DMS53 treated with DMSO at 0.1 percent for 48 hours (cell line): ENCODE measurements at regions not wholly inside any gene's neighbourhood (a gene's known extent, or its start where the extent isn't known, plus 50 kb on each side); places are given as distances from the start of the nearest gene placed in this dataset.

Source experiments
- DNase-seq: peaks from one replicate; lab custom pipeline; 2025; ENCODE audit not compliant: unreplicated experiment; lab: John Stamatoyannopoulos, UW

DNA sequence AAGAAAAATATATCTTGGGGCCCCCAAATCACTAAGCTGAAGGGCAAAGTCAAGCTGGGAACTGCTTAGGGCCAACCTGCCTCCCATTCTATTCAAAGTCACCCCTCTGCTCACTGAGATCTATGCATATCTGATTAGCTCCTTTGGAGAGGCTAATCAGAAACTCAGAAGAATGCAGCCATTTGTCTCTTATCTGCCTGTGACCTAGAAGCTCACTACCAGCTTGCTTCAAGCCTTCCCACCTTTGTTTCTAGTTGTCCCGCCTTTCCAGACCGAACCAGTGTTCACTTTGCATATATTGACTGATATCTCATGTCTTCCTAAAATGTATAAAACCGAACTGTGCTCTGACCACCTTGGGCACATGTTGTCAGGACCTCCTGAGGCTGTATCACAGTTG, 479.4 kb downstream of the METTL4 start:
- no peak for DNase-seq

DNA sequence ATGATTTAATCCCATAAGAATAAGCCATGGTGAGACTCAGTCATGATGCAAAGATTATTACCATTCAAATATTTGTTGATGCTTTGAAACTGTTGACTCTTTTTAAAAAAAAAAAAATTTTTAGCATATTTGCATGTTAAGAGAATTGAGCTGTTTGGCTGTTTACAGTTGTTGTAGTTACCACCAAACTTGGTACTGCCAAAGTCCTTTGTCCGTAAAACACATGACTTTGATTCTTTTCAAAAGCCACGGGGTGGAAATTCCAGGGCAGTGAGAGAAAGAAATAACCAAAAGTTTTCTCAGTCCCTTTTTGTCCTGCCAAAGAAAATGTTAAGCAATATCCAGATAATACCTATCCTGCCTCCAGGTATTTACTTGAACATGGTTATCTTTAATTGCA, 474.8 kb downstream of the METTL4 start:
- DNase-seq = no peak

DNA sequence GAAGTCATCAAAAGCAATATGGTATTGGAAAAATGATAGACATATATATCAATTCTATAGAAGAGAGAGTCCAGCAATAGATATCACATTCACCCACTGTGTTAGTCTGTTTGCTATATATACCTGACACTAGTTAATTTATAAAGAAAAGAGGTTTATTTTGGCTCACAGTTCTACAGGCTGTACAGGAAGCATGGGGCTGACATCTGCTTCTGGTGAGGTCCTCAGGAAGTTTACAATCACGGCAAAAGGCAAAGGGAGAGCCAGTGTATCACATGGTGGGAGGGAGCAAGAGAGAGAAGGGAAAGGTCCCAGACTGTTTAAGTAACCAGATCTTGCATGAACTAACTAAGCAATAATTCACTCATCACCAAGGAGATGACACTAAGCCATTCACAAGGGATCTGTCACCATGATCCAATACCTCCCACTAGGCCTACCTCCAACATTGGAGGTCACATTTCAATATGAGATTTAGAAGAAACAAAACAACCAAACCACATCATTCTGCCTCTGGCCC, 470.6 kb downstream of the METTL4 start:
- no peak for DNase-seq

DNA sequence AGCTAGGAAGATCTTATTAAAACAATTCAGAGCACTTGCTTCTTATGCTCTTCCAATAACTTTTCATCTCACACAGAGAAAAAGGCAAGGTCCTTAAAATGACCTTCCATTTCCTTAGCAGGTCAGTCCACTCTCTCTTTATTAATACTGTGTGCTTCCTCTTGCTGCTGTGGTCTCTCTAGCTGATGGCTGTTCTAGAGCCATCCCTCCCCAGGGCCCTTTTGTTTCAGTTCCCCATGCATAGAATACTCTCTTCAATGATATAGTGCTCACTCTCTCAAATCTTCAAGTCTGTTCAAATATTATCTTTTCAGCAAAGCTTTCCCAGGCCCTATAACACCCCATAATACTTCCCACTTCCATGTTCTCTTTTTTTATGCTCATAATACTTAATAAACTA, 469.3 kb downstream of the METTL4 start:
- DNase-seq = no peak

DNA sequence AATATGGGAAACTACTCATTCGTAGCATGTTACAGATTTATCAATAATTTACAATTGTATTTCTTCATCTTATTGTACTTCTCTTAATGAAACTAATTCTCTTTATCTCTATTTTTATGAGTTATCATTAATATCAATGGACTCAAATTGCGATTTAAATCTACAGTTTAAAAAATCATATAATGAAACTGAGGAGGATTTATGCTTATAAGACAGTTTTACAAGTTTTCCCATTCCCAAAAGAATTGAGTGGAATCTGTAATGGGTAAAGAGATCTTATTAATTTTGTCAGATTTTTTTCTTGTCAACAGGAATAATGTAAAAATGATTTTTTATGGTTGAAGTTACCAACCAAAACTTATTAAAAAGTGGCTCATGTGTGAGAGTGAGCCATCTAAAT, 468.0 kb downstream of the METTL4 start:
- no peak for DNase-seq

DNA sequence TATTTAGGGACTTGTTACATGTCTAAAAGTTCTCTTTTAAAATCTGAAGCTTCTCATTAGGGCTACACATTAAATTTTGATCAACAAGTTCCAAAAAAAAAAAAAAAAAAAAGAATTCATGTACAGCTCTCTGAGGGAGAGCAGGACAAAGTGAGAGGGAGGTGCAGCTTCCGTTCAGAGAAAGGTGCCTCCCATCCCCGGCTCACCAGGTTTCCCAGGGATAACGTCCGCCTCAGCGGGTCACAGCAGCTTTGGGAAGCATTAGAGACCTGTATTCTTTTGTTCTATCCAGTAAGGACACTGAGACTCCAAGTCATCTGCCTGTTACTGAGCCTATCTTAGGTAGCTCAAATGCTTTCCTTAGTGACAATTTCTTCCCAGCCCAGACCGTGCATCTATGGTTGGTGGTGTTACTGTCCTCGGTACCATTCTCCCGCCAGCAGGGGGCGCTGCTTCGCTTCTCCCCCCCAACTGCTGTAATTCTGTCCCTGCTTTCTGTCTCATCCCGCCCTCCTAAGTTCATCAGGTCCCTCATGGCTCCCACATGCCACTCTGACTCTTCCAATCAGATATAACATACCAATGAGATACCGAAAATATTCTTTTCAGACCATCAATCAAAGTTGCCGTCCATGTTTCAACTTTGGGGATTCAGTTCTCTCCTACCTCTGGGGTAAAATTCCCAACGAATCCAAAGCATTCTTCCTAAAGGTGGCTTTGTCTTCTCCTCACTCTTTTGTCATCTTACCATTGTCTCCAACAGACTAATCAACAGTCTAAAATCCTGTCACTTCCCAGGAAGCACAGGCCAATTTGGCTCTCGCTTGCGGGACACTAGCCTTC, 466.5 kb downstream of the METTL4 start:
- DNase-seq = peak; percentile 67

DNA sequence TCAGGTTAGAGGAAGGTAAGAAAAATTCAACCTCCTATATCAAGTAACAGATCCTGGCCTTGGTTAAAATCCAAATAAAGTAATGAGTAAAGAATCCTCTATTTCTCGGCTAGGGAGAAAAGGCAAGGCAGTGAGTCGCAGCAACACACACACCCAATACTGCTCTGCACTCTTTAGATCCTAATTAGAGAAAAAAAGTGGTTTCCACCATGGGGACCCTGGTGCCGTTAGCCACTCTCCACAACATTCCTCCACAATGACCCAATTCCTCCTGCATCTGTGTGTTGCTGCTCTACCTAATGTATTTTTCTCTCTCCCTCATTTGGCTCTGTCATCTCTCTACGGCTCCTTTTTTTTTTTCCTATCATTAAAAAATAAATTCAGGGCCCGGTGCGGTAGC, 462.7 kb downstream of the METTL4 start:
- DNase-seq = no peak

DNA sequence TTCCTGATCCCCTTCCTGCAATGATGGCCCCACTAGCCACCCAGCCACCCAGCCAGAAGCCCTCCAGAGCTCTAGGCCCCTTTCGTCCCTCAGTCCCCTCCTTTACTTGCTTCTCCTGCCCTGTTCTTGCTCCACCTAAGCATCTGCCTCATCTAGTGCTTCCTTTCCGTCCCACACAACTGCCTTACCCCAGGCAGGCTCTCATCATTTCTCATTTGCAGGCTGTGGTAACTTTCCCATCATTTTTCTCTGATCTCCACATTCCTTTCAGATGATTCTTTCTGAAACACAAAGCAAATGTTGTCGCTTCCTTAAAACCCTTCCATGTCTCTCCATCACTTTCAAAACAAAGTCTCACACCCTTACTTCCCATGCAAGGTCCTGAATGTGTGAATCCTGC, 459.8 kb downstream of the METTL4 start:
- DNase-seq = no peak

DNA sequence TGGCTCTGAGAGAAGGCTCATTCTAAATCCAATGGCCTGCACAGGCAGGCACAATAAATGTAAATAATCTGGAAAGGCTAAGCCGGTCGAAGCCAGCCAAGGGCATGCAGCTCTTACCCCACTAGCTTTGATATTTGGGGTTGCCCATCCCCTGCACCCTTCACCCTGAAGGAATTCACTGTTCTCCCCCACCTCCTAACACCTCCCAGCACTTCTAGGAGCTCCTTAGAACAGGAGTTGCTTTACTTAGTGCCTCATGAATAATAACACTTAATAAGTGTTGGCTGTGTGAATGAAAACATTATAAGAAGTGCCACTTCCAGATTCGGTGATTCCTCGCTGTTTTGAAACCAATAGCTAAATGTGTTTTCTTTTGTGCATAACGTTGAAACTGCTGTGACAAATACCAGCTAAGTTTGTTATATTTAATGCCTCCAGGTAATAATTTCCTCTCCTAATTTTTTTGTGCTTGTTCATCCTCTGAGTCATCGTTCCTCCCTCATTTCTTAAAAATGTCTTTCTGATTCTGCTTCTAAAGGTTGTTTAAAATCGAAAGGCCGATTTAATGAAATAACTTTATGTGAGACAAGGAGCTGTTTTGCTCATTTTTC, 458.8 kb downstream of the METTL4 start:
- DNase-seq = no peak

DNA sequence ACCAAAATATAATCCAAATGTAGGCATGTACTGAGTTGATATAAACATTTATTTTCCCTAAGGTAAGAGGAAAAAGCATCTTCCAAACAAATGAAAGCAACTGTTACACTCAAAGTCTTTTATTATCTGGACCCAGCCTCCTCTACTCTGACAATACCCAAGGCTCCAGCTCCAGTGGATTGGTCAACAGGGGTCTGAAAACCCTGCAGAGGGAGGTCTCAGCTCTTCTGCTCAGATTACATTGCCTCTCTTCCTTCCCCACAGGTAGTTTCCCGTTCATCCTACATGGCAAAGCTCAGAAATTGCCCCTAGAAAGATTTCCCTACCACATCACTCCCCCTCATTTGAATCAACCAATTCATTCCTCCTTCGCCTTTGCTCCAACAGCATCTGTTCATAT, 457.0 kb downstream of the METTL4 start:
- no peak for DNase-seq

DNA sequence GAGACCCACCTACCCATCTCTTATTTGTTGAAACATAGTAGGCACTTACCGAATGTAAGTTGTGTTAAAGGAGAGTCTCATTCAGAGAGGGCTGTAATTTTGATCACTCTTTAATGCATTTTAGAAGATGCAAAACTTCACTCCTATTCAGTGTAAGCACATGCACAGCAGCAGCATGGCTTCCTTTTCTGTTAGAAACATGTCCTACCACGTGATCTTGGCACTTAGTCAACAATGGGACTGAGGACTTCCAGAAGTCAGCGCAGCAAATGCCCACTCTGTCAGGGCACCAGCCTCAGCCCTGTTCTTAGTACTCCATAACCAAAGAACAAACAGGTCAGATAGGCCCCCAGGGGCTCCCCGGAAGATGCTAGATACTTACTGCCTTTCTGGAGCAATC, 456.5 kb downstream of the METTL4 start:
- DNase-seq = no peak

DNA sequence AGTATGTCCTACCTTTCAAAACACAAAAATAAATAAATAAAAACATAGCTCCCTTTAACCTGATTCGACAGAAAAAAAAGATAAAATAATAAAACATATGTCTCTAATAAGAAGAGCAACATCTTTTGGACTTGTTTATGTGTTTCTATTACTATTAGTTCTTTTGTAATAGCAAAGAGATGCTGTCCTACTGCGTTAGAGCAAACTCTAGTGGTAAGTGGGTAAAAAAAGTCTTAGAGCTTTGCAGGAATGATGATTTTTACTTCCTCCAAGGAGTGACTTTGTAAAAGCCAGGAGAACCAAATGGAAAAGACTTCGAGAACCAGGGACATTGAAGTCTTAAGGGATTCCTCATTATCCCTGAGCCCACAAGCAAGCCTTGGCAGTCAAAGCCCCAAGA, 450.1 kb downstream of the METTL4 start:
- DNase-seq = no peak

DNA sequence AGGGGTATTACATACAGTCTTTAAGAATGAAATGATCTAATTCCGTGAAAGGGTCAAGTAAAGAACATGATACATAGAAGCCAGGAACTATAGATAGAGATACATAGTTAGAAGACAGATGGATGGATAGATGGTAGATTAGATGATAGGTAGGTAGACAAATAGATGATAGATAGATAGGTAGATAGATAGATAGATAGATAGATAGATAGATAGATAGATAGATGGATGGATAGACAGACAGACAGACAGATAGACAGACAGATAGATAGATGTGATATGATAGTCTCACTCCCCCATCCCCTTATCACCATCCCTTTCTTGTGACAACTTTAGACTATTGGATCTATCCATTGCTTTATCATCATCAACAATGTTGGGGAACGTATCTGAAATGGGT, 448.2 kb downstream of the METTL4 start:
- DNase-seq = no peak

DNA sequence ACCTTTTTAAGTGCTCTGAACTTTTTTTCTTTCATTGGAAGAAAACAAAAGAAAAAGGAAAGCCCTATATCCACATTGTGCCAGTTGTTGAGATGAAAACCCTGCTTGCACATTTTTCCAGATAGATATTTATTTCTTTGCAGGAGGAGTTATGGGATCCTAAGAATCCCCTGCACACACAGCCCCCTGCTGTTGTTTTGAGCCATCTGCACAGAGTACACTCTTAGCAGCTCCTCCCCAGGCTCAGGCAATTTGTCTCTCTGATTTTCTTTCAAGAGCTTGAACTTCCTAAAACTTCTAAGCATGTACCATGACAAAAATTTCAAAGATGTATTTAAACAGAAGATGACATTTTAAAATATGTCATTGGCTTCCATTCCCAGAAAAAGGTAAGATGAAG, 436.9 kb downstream of the METTL4 start:
- DNase-seq = no peak

DNA sequence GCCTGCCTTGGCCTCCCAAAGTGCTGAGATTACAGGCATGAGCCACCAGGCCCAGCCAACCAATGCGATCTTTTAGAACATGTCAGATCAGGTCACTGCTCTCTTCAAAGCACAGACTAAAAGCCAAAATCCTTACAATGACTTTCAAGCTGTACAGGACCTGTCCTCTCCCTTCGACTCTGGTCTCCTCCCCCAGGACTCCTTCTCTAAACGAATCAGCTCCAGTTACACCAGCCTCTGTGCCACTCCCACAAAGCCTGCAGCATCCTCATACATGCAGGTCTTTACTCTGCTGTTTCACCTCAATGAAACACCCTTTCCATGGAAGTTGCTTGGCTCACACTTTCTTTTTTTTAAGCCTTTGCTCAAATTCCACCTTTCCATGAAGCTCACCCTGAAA, 436.0 kb downstream of the METTL4 start:
- no peak for DNase-seq

DNA sequence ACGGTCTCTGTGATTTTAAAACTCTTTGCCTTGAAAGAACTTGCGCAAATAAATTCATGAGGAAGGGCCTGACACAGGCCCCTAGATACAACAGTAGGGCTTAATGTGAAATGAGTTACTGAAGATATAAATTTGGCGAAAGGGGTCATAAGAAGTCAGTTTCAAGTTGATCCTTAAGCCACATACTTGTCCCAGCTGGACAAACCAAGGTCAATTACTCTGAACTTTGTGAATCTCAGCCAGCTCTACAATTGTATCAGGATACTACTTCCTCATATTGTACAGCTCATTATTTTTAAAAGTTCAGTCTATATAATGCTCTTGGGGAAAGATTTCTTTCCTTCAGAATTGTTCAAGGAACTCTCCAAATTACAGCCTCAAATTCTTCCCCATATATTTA, 432.8 kb downstream of the METTL4 start:
- no peak for DNase-seq

DNA sequence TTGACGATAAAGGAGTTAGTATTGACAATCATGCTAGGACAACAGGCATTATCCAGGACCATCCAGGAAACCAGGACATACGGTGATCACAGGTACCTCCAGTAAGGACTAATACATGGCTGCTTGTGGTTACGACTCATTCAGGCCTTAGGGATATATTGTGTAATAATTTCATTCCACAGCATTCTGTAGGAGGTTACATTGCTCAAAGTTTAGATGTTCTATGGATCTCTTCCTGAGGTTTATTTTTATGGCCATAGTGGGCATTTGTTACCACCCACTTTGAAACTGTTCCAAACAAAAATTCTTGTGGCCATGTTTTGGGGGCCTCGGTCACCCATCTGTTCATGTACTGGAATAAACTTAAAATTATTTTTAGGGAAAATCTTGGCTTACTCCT, 431.6 kb downstream of the METTL4 start:
- DNase-seq = no peak

DNA sequence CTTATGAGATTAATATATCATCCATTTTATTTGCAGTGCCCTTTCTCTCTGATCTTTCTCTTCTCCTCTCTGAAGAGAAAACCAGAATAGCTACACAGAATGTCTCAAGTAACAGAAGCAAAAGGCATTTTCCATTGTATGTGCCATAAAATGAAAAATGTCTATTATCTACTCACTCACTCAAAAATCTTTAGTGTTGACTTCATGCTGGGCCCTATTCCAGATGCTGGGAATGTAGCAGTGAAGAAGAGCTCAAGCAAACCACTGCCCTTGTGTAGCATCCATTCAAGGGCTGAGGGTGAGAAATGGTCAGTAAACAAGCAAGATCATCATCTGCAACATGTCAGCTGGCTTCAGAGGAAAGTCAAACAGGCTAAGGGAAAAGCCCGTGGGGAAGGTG, 427.7 kb downstream of the METTL4 start:
- DNase-seq = no peak

DNA sequence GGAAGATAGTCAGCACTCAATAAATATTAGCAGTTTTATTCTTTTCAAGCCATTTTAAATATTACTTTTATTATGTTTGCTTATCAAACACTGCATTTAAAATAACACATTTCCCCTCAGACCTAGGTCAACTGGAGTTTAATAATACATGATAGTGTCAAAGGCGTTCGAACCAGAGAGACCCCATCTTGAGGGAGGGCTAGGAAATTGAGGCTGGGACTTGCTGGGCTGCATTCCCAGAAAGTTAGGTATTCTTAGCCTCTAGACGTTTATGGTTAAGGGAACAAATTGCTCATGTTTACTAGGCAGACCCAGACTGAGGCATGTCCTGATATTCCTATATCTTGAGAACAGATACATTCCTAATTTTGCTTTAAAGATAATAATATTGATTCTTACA, 426.5 kb downstream of the METTL4 start:
- DNase-seq = no peak

DNA sequence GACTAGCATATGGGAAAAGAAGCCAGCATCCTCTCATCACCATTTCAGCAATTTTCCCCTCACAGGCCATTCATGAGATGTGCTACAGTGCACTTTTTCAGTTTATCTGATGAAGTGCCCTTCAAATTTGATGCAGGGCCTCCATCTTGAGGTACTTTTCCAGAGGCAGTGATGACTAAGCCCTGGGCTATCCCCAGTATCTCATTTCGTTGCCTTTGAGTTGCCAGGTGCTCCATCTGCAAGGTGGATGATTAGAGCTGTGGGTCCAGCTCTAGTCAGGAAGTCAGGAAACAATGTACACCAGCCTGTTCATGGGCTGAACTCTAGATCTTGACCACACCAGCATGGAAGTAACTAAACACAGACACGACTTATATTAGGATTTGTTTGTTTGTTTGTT, 425.2 kb downstream of the METTL4 start:
- DNase-seq = no peak

DNA sequence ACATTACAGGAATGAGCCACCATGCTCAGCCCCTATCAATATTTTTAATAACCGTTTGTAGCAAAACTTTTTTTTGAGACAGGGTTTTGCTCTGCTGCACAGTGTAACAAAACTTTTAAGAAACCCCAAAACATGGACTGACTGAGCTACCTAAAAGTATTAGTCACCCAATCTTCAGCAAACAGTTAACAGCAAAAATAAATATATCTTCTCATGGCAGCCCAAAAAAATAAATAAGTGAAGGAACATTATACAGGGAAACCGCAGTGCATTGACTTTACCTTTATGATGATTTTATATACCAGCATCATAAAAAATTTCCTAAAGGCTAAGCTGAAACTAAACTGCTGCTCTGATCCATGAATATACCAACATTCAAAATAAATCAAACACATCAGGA, 424.6 kb downstream of the METTL4 start:
- DNase-seq = no peak

DNA sequence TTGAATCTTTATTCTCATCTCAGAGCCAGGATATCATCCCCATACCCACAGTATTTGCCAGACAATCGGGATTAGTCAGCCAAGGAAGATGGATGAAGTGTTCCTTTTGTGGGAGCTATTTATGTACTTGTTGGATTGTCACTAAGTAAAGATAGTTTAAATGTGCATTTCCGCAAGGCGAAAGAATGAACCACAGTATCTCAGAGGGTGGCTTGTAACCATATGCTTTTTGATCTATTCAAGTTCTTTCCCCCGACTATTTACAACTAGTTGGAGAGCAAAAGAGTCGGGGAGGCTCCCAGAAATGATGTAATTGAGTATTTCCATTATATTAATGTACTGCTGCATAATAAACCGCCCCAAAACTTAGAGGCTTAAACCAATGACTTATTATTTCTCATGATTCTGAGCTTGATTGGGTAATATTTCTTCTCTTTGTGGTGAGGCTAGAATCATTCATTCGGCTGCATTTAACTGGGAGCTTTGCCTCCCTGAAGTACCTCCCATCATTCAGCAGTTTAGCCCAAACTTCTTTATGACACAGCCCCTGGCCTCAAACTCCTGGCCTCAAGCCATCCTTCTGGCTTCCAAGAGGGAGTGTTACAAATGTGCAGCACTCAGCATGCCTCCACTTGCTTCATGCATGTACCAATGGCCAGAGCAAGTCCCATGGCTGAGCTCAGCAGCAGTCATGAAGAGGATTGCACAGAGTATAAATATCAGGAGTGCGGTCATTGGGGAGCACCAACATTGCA, 423.7 kb downstream of the METTL4 start:
- DNase-seq = no peak
